ENCODE measurements at regions not wholly inside any gene's neighbourhood (a gene's known extent, or its start where the extent isn't known, plus 50 kb on each side); places are given as distances from the start of the nearest gene placed in this dataset.
"Not testable (repeated sequence)": the region's sequence is repeated elsewhere in the genome, so short reads cannot be mapped to it uniquely, and the experiment has no call there.

DNA sequence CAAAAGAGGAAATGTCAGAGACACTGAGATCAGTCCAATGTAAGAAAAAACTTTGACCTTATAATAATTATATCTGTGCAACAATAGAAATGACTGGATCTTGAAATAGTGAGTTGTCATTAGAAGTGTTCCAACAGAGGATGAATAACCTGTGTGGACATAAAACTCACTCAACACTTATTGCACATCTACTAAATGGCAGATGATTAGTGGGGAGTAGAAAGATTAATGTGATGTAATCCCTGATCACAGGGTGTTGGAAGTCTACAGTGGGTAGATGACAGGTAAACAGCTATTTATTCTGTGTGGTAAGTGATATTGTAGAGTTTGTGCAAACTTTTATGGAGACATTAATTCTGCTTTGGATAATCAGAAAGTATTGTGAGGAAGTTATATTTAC is 177.3 kb upstream of the HMHB1 start:
- no peak for TF ChIP-seq CTCF (conservative IDR thresholded peaks at IDR 0.05)
- H3K4me1 Mint-ChIP-seq (ENCODE audit: unreplicated experiment), result peaks cover 20% of the 10 kb centered on the region
- H3K27me3 Mint-ChIP-seq, result no peaks in the 10 kb centered on the region
- no peak overlapping the region for H3K4me3 Mint-ChIP-seq
- H3K36me3 Mint-ChIP-seq, result no peaks in the 10 kb centered on the region
- DNase-seq (ENCODE audit: extremely low spot score, unreplicated experiment), result no peak
- H3K27ac Mint-ChIP-seq, result no peak overlapping the region
- peaks cover 4% of the 10 kb centered on the region for H3K9me3 Mint-ChIP-seq

GRCh38 chr5:143629871-143630659 is 181.9 kb upstream of the HMHB1 start:
- Mint-ChIP-seq H3K27me3 (no peaks in the 10 kb centered on the region), H3K9me3 (peaks cover 4% of the 10 kb centered on the region), H3K4me1 (ENCODE audit: unreplicated experiment) (peaks cover 12% of the 10 kb centered on the region), H3K27ac (no peak overlapping the region), H3K36me3 (no peaks in the 10 kb centered on the region), H3K4me3 (no peak overlapping the region)
- DNase-seq (ENCODE audit: extremely low spot score, unreplicated experiment), result no peak
- TF ChIP-seq CTCF (conservative IDR thresholded peaks at IDR 0.05), result no peak

DNA sequence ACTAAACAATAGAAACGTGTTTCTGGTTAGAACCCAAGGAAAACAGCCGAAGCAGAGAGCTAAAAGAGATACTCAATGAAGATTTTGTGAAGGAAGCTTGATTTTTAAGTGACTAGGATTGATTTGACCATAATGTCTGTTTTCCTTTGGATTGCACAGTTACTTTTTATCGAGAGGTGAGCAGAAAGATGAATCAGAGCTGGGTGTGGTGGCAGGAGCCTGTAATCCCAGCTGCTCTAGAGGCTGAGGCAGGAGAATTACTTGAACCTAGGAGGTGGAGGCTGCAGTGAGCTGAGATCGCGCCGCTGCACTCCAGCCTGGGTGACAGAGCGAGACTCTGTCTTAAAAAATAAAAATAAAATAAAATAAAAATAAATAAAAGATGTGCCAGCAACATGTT is 186.9 kb upstream of the HMHB1 start:
- peaks cover 11% of the 10 kb centered on the region for H3K4me1 Mint-ChIP-seq (ENCODE audit: unreplicated experiment)
- H3K27me3 Mint-ChIP-seq; H3K27ac Mint-ChIP-seq; H3K36me3 Mint-ChIP-seq; DNase-seq (ENCODE audit: extremely low spot score, unreplicated experiment); H3K9me3 Mint-ChIP-seq; H3K4me3 Mint-ChIP-seq: not testable (repeated sequence)

DNA sequence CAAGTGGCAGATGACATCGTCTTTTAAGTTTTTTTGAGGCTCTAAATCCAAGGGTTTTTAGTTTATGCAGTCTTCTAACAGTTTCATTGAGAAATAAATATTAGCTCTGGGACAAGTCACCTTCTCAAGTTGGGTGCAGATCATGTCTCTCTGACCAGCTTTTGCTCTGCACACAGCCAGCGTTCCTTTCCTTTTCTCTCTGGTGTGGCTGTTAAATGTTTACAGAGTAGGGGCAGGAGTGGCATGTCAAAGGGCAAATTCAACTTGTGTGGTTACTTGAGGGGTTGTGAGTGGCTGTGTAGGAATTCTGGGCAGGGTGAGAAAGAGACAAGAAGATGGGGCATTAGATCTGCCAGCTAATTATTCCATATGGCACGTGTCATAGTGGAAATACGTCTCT is 187.5 kb upstream of the HMHB1 start:
- no peak for DNase-seq (ENCODE audit: extremely low spot score, unreplicated experiment)
- H3K36me3 Mint-ChIP-seq, result no peaks in the 10 kb centered on the region
- H3K27ac Mint-ChIP-seq, result no peak overlapping the region
- peaks cover 7% of the 10 kb centered on the region for H3K4me1 Mint-ChIP-seq (ENCODE audit: unreplicated experiment)
- H3K27me3 Mint-ChIP-seq, result no peaks in the 10 kb centered on the region
- no peaks in the 10 kb centered on the region for H3K9me3 Mint-ChIP-seq
- H3K4me3 Mint-ChIP-seq, result no peak overlapping the region
- TF ChIP-seq CTCF (conservative IDR thresholded peaks at IDR 0.05), result no peak

DNA sequence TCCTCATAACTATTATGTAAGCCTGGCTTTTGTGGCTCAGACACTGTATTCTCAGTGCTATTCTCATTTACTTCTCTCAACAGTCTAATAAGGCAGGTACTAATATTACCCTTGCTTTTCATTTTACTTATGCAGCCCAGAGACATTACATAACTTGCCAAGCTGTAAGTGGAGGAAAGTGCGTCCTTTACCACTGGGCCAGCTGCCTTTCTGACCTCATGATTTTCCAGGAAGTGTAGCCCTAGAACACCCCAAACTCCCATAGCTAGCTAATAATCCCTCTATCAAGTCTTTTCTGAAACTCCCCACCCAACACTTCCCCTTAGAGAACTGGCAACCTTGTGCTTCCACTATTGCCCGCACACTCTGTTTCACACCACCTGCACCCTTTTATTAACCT is 192.9 kb upstream of the HMHB1 start:
- Mint-ChIP-seq H3K27ac (no peak overlapping the region), H3K27me3 (no peaks in the 10 kb centered on the region), H3K36me3 (no peaks in the 10 kb centered on the region), H3K4me1 (ENCODE audit: unreplicated experiment) (peaks cover 9% of the 10 kb centered on the region), H3K9me3 (no peaks in the 10 kb centered on the region), H3K4me3 (no peak overlapping the region)
- no peak for DNase-seq (ENCODE audit: extremely low spot score, unreplicated experiment)
- no peak for TF ChIP-seq CTCF (conservative IDR thresholded peaks at IDR 0.05)

- no peaks in the 10 kb centered on the region for H3K36me3 Mint-ChIP-seq
- no peaks in the 10 kb centered on the region for H3K9me3 Mint-ChIP-seq
- H3K4me3 Mint-ChIP-seq, result no peak overlapping the region
- no peak overlapping the region for H3K27ac Mint-ChIP-seq
- no peak for TF ChIP-seq CTCF (conservative IDR thresholded peaks at IDR 0.05)
- no peaks in the 10 kb centered on the region for H3K27me3 Mint-ChIP-seq
- peaks cover 9% of the 10 kb centered on the region for H3K4me1 Mint-ChIP-seq (ENCODE audit: unreplicated experiment)
- DNase-seq (ENCODE audit: extremely low spot score, unreplicated experiment), result no peak
Measured at GRCh38 chr5:143618141-143618540, 193.8 kb upstream of the HMHB1 start.

Measured in type B pancreatic cell (in vitro differentiated cells).